GM18951 (cell line): ENCODE measurements at regions not wholly inside any gene's neighbourhood (a gene's known extent, or its start where the extent isn't known, plus 50 kb on each side); places are given as distances from the start of the nearest gene placed in this dataset.
"Not testable (repeated sequence)": the region's sequence is repeated elsewhere in the genome, so short reads cannot be mapped to it uniquely, and the experiment has no call there.

Experiments used
- in situ Hi-C: fragments of 300-500 bp; cut with MboI; formaldehyde crosslinking; loops from one replicate; pipeline ENCODE4 v1.12.0; 2022; ENCODE audit warnings: low sequenced_read_pairs, mixed read lengths, inconsistent platforms; ENCODE audit not compliant: unreplicated experiment

DNA sequence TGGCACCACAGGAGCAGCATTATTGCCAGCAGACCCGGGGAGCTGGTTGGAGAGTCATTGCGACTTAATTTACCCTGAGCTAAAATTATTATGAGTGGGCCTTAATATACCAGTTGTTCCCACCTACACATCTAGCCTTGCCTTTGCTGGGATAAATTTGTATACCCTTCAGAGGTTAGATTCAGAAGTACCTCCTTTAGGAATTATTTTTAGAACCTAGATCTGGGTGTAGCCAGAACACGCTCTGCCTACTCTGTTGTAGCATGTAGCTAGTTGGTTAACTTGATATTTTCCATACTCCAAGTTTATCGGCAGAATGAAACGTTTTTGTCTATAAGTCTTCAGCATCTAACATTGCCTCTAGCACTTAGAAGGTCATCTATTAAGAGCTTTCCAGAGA, 65.5 kb upstream of the SEC22B start:
- in situ Hi-C loops = not testable (repeated sequence)

GRCh38 chr1:120240181-120240580, 63.9 kb upstream of the SEC22B start:
- in situ Hi-C loops = not testable (repeated sequence)

DNA sequence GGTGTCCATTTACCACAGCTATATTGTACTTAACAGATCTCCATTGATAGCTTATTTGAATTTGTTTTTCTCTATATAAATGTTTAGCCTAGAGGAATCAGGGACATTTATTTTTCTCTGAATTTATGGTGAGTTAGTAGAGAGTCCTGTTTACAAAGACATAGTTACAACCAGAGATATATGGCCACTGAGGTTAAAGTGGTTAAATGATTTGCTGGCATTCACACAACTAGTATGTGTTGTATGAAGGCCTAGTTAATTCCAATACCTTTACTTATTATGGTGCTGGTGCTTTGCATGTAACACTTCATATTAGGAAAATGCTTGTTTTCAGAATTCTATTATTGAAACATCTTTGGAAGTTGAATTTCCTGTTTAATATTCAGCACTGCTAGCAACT, 63.0 kb upstream of the SEC22B start:
- in situ Hi-C loops = not testable (repeated sequence)

DNA sequence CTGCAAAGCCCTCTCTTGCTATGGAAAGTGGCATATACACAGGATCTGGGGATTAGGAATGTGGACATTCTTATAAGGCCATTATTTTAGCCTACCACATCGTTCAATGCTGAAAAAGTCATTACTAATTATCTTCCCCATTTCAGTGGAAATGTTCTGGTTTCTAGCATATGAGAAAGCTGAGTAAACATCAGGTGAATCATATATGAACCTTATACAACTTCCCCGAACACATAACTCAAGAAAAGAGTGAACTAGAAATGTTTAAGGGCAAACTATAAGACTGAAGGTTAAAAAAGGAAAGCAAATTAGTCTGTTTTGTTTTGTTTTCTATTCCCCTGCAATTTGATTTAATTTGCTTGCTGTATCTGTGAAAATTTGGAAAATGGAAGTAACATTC, 62.5 kb upstream of the SEC22B start:
- in situ Hi-C loops = not testable (repeated sequence)

- in situ Hi-C loops = not testable (repeated sequence)
Observed at GRCh38 chr1:120233661-120234018, 57.3 kb upstream of the SEC22B start.

DNA sequence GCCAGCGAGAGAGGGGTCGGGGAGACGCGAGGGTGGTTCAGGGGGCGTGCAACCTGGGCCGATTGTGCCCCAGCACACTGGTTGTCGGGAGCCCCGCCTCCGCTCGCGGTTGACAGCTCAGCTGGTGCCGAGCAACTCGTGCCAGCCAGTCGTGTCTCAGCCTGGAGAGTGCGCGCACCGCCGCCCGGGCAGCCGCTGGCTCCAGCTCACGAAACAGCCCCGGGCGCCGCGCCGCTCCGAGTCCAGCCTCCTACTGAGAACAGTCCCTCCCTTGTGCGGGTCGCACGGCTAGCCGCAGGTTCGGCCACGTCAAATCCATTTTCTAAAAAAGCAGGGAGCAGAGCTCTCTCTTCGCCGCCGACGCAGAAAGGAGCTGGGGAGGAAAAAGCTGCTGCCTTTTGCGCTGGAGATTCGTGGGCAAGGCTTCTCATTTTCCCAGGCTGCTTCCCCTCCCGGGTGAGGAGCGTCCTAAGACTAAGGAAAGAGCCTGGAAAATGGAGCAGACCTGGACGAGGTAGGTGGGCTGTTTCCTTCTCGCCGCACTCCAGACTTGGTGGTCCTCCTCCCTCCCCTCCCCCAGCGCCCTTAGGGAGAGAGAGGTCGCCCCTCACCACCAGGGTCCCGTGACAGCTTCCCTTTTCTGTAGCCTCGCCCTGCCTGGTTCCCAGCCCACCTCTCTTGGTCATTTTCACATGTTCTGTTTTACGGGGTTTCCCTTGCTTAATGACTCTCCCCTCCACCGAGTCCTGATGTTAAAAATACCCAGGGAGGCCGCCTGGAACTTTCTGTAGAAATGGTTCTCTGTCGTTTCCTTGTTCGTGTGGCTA, 56.7 kb upstream of the SEC22B start:
- in situ Hi-C loops = not testable (repeated sequence)

DNA sequence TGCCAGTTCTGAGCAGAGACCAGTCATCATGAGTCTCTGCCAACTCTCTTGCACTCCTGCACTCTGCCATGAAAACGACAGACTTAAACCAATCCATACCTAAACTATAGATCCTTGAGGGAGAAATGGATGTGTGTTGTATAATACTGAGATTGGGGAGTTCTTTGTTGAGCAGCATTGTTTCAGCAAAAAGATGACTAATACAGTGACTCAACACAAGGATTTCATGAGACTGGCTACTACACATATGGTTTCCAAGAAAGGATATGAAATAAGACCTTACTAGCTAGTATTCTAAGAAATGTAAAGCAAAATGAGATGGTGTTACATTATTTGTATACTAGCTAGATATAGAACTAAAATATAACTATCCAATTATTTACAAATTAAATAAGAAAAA, 53.5 kb upstream of the SEC22B start:
- in situ Hi-C loops = not testable (repeated sequence)
